ENCODE measurements at regions not wholly inside any gene's neighbourhood (a gene's known extent, or its start where the extent isn't known, plus 50 kb on each side); places are given as distances from the start of the nearest gene placed in this dataset.
A peak's percentile ranks its signal among the peaks of the same experiment; 100 is the strongest.
"Not testable (repeated sequence)": the region's sequence is repeated elsewhere in the genome, so short reads cannot be mapped to it uniquely, and the experiment has no call there.

GRCh38 chr13:34720618-34721017, 221.5 kb upstream of the NBEA start:
- no peak for ATAC-seq
- intact Hi-C loops (cut with micrococcal nuclease) = no loop called here
- DNase-seq = no peak

- ATAC-seq (no peak), DNase-seq (no peak)
- intact Hi-C loops (cut with micrococcal nuclease) = no loop called here
Measured at GRCh38 chr13:34721631-34722595, 220.2 kb upstream of the NBEA start.

GRCh38 chr13:34722922-34723321, 219.1 kb upstream of the NBEA start:
- intact Hi-C loops (cut with micrococcal nuclease) = no loop called here
- DNase-seq = no peak
- ATAC-seq = no peak

- ATAC-seq = peak; percentile 96
- intact Hi-C loops (cut with micrococcal nuclease) = loop anchor here (10.0 kb wide), 1 partner anchor 516 kb away; no protein-coding TSS in a partner anchor
- DNase-seq = no peak
Measured at GRCh38 chr13:34730961-34731360, 211.1 kb upstream of the NBEA start.

- no peak for ATAC-seq
- intact Hi-C loops (cut with micrococcal nuclease) = loop anchor here (10.0 kb wide), 1 partner anchor 517 kb away; no protein-coding TSS in a partner anchor
- no peak for DNase-seq
Measured at GRCh38 chr13:34731486-34731885, 210.6 kb upstream of the NBEA start.

- DNase-seq = no peak
Measured at GRCh38 chr13:34733721-34734120, 208.3 kb upstream of the NBEA start.

GRCh38 chr13:34734932-34735331, 207.1 kb upstream of the NBEA start:
- ATAC-seq = no peak
- DNase-seq = no peak
- intact Hi-C loops (cut with micrococcal nuclease) = loop anchor here (10.0 kb wide), 1 partner anchor 520 kb away; no protein-coding TSS in a partner anchor

More at GRCh38 chr13:34733721-34734120, 208.3 kb upstream of the NBEA start:
- intact Hi-C loops (cut with micrococcal nuclease) = loop anchor here (10.0 kb wide), 1 partner anchor 519 kb away; no protein-coding TSS in a partner anchor
- peak; percentile 36 for ATAC-seq

- ATAC-seq (peak; percentile 73), DNase-seq (no peak)
- intact Hi-C loops (cut with micrococcal nuclease) = loop anchor here (10.0 kb wide), 1 partner anchor 524 kb away; no protein-coding TSS in a partner anchor
Measured at GRCh38 chr13:34738254-34738992, 203.6 kb upstream of the NBEA start.

GRCh38 chr13:34747056-34747455, 195.0 kb upstream of the NBEA start:
- intact Hi-C loops (cut with micrococcal nuclease); ATAC-seq: not testable (repeated sequence)
- peak; percentile 20 for DNase-seq

- intact Hi-C loops (cut with micrococcal nuclease) = no loop called here
- no peak for DNase-seq
- ATAC-seq = peak; percentile 27
Measured at GRCh38 chr13:34747507-34747906, 194.6 kb upstream of the NBEA start.

GRCh38 chr13:34748073-34748472, 194.0 kb upstream of the NBEA start:
- ATAC-seq (peak; percentile 97), DNase-seq (peak; percentile 46)
- intact Hi-C loops (cut with micrococcal nuclease) = no loop called here

GRCh38 chr13:34748596-34748995, 193.5 kb upstream of the NBEA start:
- ATAC-seq (peak; percentile 16), DNase-seq (no peak)
- intact Hi-C loops (cut with micrococcal nuclease) = no loop called here

- ATAC-seq (no peak), DNase-seq (no peak)
- intact Hi-C loops (cut with micrococcal nuclease) = no loop called here
Measured at GRCh38 chr13:34749046-34749445, 193.0 kb upstream of the NBEA start.

- ATAC-seq (peak; percentile 12), DNase-seq (peak; percentile 37)
- intact Hi-C loops (cut with micrococcal nuclease) = no loop called here
Measured at GRCh38 chr13:34750078-34750931, 191.8 kb upstream of the NBEA start.

GRCh38 chr13:34751044-34751443, 191.0 kb upstream of the NBEA start:
- intact Hi-C loops (cut with micrococcal nuclease) = no loop called here
- ATAC-seq = no peak
- no peak for DNase-seq

GRCh38 chr13:34751492-34751891, 190.6 kb upstream of the NBEA start:
- ATAC-seq = no peak
- DNase-seq = no peak
- intact Hi-C loops (cut with micrococcal nuclease) = no loop called here

- intact Hi-C loops (cut with micrococcal nuclease) = no loop called here
- ATAC-seq = no peak
- no peak for DNase-seq
Measured at GRCh38 chr13:34752283-34752960, 189.6 kb upstream of the NBEA start.

- intact Hi-C loops (cut with micrococcal nuclease) = no loop called here
- ATAC-seq (no peak), DNase-seq (no peak)
Measured at GRCh38 chr13:34756136-34756535, 185.9 kb upstream of the NBEA start.
